Panc1 (cell line): ENCODE measurements at regions not wholly inside any gene's neighbourhood (a gene's known extent, or its start where the extent isn't known, plus 50 kb on each side); places are given as distances from the start of the nearest gene placed in this dataset.

Experiments used
- CTCF ChIP-seq: fragments of 450-650 bp; IDR thresholded peaks from 2 replicates; pipeline ENCODE4 v1.5.1; 2017; ENCODE audit warnings: mild to moderate bottlenecking
- POLR2AphosphoS5 ChIP-seq: IDR thresholded peaks from 2 replicates; pipeline ENCODE4 v1.6.1; 2012; ENCODE audit warnings: mild to moderate bottlenecking, low read depth, low read length, moderate library complexity
- REST ChIP-seq, 2 experiments: IDR thresholded peaks; 2 replicates each; pipeline ENCODE4 v1.6.1; 2011 to 2012; ENCODE audit warnings: low read depth in 2 of 2, control low read depth in 1 of 2, low read length in 1 of 2, mild to moderate bottlenecking in 1 of 2, moderate library complexity in 1 of 2; ENCODE audit not compliant: insufficient read depth in 1 of 2

GRCh38 chr2:8157621-8158430, 524.0 kb upstream of the ID2 start:
- TF ChIP-seq CTCF, result no peak
- TF ChIP-seq POLR2AphosphoS5, result no peak
- no peak for TF ChIP-seq REST (IDR thresholded peaks at IDR 0.05; ENCODE audit: insufficient read depth in 1 of 2, low read depth in 2 of 2, low read length in 1 of 2)
